ENCODE measurements at regions not wholly inside any gene's neighbourhood (a gene's known extent, or its start where the extent isn't known, plus 50 kb on each side); places are given as distances from the start of the nearest gene placed in this dataset.

GRCh38 chr3:104856741-104857140, 510.0 kb upstream of the ALCAM start:
- H3K4me1 ChIP-seq (ENCODE audit: control insufficient read depth, insufficient read depth, low read length), result no peaks in the 10 kb centered on the region
- no TSS peak for BruUV-seq (replicated peaks)
- POLR2A ChIA-PET, result no interaction called here
- H3K9ac ChIP-seq (ENCODE audit: control insufficient read depth, insufficient read depth, low read length), result no peak overlapping the region
- TF ChIP-seq NRF1 (conservative IDR thresholded peaks at IDR 0.05; ENCODE audit: low read depth, low read length) (no peak), POLR2A (IDR thresholded peaks at IDR 0.05; ENCODE audit: low read depth, low read length) (no peak), MEF2B (IDR thresholded peaks at IDR 0.05; ENCODE audit: partially characterized antibody, poor library complexity, severe bottlenecking) (no peak), SRF (IDR thresholded peaks at IDR 0.05; ENCODE audit: low read depth in 2 of 2, low read length in 2 of 2) (no peak), SREBF2 (IDR thresholded peaks at IDR 0.05; ENCODE audit: low read length) (no peak), ZBTB33 (IDR thresholded peaks at IDR 0.05) (no peak), ZNF687 (IDR thresholded peaks at IDR 0.05) (no peak), ZBED1 (IDR thresholded peaks at IDR 0.05; ENCODE audit: borderline replicate concordance) (no peak), ETV6 (conservative IDR thresholded peaks at IDR 0.05 in 1 of 2, IDR thresholded peaks at IDR 0.05 in 1 of 2; ENCODE audit: borderline replicate concordance in 1 of 2, low read depth in 1 of 2) (no peak), SP1 (IDR thresholded peaks at IDR 0.05; ENCODE audit: low read depth, low read length) (no peak), NBN (IDR thresholded peaks at IDR 0.05) (no peak), STAT3 (IDR thresholded peaks at IDR 0.05; ENCODE audit: low read depth, low read length) (no peak), MXI1 (IDR thresholded peaks at IDR 0.05; ENCODE audit: low read depth, low read length) (no peak), EED (IDR thresholded peaks at IDR 0.05; ENCODE audit: low read depth) (no peak)
- H3K36me3 ChIP-seq (ENCODE audit: control insufficient read depth in 2 of 2, insufficient read depth in 2 of 2, low read length in 1 of 2), result no peaks in the 10 kb centered on the region
- RAD21 ChIA-PET (ENCODE audit: unreplicated experiment), result no interaction called here
- CTCF ChIA-PET, result interaction anchor here (0.7 kb wide), 1 partner anchor 512 kb away, joined by 3 read pairs; no protein-coding TSS in a partner anchor
- SMC1A ChIA-PET (ENCODE audit: uncharacterized antibody, unreplicated experiment), result no interaction called here
- in situ Hi-C loops (cut with MboI) (no loop called here), intact Hi-C loops (cut with micrococcal nuclease; ENCODE audit: unreplicated experiment) (no loop called here)
- H3K9me3 ChIP-seq (replicated peaks; ENCODE audit: control insufficient read depth, insufficient read depth, low read length), result no peaks in the 10 kb centered on the region
- H3K27ac ChIP-seq (ENCODE audit: control insufficient read depth, insufficient read depth), result no peak overlapping the region
- FAIRE-seq (no peak), ATAC-seq (no peak), DNase-seq (ENCODE audit: low read depth, low spot score) (no peak)
- WGBS (ENCODE audit: insufficient coverage, insufficient replicate concordance, low lambda C conversion rate, missing lambda C conversion rate), result 3% methylated on average over 2 of the region's 2 CpGs
- H3K4me2 ChIP-seq (ENCODE audit: control insufficient read depth, insufficient read depth), result no peak overlapping the region
- no peak overlapping the region for H2AFZ ChIP-seq (ENCODE audit: control insufficient read depth, low read depth, low read length)
- H3K27me3 ChIP-seq (replicated peaks in 1 of 2; ENCODE audit: control insufficient read depth in 2 of 2, insufficient read depth in 2 of 2, low read length in 1 of 2), result no peaks in the 10 kb centered on the region
- H3K4me3 ChIP-seq, result no peak overlapping the region
- no peaks in the 10 kb centered on the region for H4K20me1 ChIP-seq (ENCODE audit: control insufficient read depth, insufficient read depth)
- no peaks in the 10 kb centered on the region for H3K79me2 ChIP-seq (ENCODE audit: control insufficient read depth, insufficient read depth, low read length)
